ENCODE measurements at regions not wholly inside any gene's neighbourhood (a gene's known extent, or its start where the extent isn't known, plus 50 kb on each side); places are given as distances from the start of the nearest gene placed in this dataset.
A peak's percentile ranks its signal among the peaks of the same experiment; 100 is the strongest.
"Not testable (repeated sequence)": the region's sequence is repeated elsewhere in the genome, so short reads cannot be mapped to it uniquely, and the experiment has no call there.

DNA sequence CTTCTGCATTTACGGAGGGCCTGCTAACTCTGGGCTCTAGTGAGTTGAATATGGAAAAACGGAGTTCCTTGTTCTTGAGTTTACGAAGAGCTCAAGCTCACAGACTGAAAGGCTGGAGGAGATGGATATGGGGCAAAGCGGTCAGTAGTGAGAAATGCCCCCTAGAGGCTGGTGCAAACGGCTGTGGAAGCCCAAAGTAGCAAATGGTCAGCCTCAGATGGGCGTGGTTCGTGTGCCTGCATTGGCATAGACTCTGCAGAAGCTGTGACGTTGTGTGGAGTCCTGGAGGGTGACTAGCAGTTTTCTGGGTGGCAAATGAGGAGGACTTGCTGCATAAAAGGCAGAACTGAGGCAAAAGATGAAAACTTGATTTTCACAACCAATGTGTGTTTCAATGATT lies 93.6 kb upstream of the TWIST2 start:
- Mint-ChIP-seq H3K36me3 (peaks cover 0 to 7% of the 10 kb centered on the region in 2 donors), H3K27me3 (peaks cover 0 to 3% (median under 1%) of the 10 kb centered on the region in 3 donors), H3K4me3 (no peak overlapping the region), H3K27ac (no peak overlapping the region), H3K4me1 (no peaks in the 10 kb centered on the region), H3K9me3 (peaks cover 3 to 18% (median 11%) of the 10 kb centered on the region in 7 donors)
- no peak for ATAC-seq (ENCODE audit: low read depth in 2 of 2)
- DNase-seq: no peak

DNA sequence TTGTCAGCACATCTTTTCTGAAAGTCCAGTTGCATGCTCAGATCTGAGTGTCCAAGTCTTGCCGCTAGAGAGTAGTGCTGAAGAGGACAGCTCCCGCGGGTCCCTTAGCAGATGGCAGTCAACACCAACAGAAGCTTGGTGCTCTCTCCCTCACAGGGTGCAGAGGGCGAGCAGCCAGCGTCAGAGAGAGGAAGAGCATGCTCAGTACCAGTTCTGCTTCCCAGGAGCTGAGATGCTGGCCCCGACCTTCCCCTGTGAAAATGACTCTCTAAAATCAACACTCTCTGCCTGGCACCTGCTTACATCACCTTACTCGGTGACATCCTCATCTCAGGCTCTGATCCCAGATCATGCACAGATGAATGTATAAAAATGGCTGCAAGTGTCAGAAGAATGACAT lies 86.0 kb upstream of the TWIST2 start:
- H3K4me1 Mint-ChIP-seq: no peaks in the 10 kb centered on the region
- H3K4me3 Mint-ChIP-seq: no peak overlapping the region
- H3K36me3 Mint-ChIP-seq: no peaks in the 10 kb centered on the region
- H3K9me3 Mint-ChIP-seq: peaks cover 0 to 8% (median 2%) of the 10 kb centered on the region in 7 donors
- ATAC-seq (ENCODE audit: low read depth in 2 of 2) (no peak), DNase-seq (no peak)
- H3K27me3 Mint-ChIP-seq: peaks cover 11 to 29% (median 18%) of the 10 kb centered on the region in 3 donors
- no peak overlapping the region for H3K27ac Mint-ChIP-seq

GRCh38 chr2:238763471-238763995 lies 84.4 kb upstream of the TWIST2 start:
- Mint-ChIP-seq H3K27me3 (peaks cover 11 to 34% (median 21%) of the 10 kb centered on the region in 3 donors), H3K27ac (no peak overlapping the region), H3K36me3 (no peaks in the 10 kb centered on the region), H3K4me1 (no peaks in the 10 kb centered on the region), H3K9me3 (peaks cover 0 to 12% (median under 1%) of the 10 kb centered on the region in 7 donors), H3K4me3 (no peak overlapping the region)
- ATAC-seq (ENCODE audit: low read depth in 2 of 2) (no peak), DNase-seq (no peak)

- Mint-ChIP-seq H3K9me3 (peaks cover 0 to 4% (median 2%) of the 10 kb centered on the region in 7 donors), H3K36me3 (no peaks in the 10 kb centered on the region), H3K4me3 (no peak overlapping the region), H3K27ac (no peak overlapping the region), H3K4me1 (no peaks in the 10 kb centered on the region), H3K27me3 (peaks cover 18 to 42% (median 27%) of the 10 kb centered on the region in 3 donors)
- DNase-seq (no peak), ATAC-seq (ENCODE audit: low read depth in 2 of 2) (no peak)
These were observed 82.3 kb upstream of the TWIST2 start for GRCh38 chr2:238765590-238765989.

GRCh38 chr2:238771218-238771617 lies 76.7 kb upstream of the TWIST2 start:
- H3K4me3 Mint-ChIP-seq: no peak overlapping the region
- peaks cover 0 to 9% of the 10 kb centered on the region in 2 donors for H3K36me3 Mint-ChIP-seq
- peaks cover 12 to 30% (median 20%) of the 10 kb centered on the region in 3 donors for H3K27me3 Mint-ChIP-seq
- peaks cover 0 to 16% (median 8%) of the 10 kb centered on the region in 7 donors for H3K9me3 Mint-ChIP-seq
- H3K27ac Mint-ChIP-seq: no peak overlapping the region
- ATAC-seq (ENCODE audit: low read depth in 2 of 2): no peak
- peaks cover 4 to 11% (median 9%) of the 10 kb centered on the region in 3 donors for H3K4me1 Mint-ChIP-seq
- no peak for DNase-seq

DNA sequence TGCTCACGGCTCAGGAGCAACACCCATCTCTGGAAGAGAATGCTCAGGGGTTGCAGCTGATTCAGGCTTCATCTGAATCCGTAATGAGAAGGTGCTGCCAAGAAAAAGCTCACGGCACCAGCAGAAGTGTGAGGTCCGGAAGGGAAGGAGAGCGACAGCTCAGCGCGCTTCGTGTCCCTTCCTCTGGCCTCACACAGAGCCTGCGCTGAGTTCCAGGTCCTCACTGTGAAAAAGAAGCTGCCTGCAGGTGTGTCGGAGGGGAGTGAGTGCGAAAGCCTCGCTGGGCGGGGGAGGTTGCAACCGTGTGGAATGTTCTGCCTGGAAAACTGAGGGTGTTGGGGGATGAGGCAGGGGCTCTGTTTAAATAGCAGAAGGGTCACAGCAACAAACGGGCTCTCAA lies 76.2 kb upstream of the TWIST2 start:
- no peak for DNase-seq
- no peak for ATAC-seq (ENCODE audit: low read depth in 2 of 2)
- Mint-ChIP-seq H3K9me3 (peaks cover 0 to 17% (median 10%) of the 10 kb centered on the region in 7 donors), H3K27me3 (peaks cover 12 to 26% (median 16%) of the 10 kb centered on the region in 3 donors), H3K36me3 (peaks cover 0 to 9% of the 10 kb centered on the region in 2 donors), H3K27ac (no peak overlapping the region), H3K4me1 (peaks cover 4 to 11% (median 9%) of the 10 kb centered on the region in 3 donors), H3K4me3 (no peak overlapping the region)

- Mint-ChIP-seq H3K4me3 (no peak overlapping the region), H3K27me3 (peaks cover 11 to 20% (median 12%) of the 10 kb centered on the region in 3 donors), H3K36me3 (peaks cover 0 to 9% of the 10 kb centered on the region in 2 donors), H3K27ac (no peak overlapping the region), H3K9me3 (peaks cover 0 to 19% (median 10%) of the 10 kb centered on the region in 7 donors), H3K4me1 (peaks cover 4 to 11% (median 9%) of the 10 kb centered on the region in 3 donors)
- DNase-seq: no peak
- ATAC-seq (ENCODE audit: low read depth in 2 of 2): no peak
These were observed 75.1 kb upstream of the TWIST2 start for GRCh38 chr2:238772635-238773297.

DNA sequence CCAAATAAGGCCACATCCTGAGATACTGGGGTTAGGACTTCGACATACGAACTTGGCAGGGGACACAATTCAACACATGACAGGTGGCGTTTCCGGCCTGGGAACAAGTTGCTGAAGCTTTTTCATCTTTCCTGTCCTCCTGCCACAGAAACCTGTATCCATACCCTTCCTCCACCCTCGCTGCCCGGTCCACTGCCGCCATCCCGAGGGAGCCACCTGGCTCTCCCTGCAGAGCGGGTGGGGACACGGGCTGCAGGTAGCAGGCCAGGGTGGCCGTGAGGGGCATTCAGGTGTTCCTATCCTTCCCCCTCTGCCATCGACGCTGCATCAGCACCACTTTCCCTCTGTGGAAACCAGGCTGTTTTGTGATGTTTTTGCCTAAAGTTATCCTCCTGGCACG lies 74.4 kb upstream of the TWIST2 start:
- H3K27me3 Mint-ChIP-seq: peaks cover 11 to 19% (median 12%) of the 10 kb centered on the region in 3 donors
- no peak overlapping the region for H3K27ac Mint-ChIP-seq
- peaks cover 4 to 11% (median 9%) of the 10 kb centered on the region in 3 donors for H3K4me1 Mint-ChIP-seq
- no peak for ATAC-seq (ENCODE audit: low read depth in 2 of 2)
- DNase-seq: no peak
- peaks cover 0 to 19% (median 11%) of the 10 kb centered on the region in 7 donors for H3K9me3 Mint-ChIP-seq
- H3K4me3 Mint-ChIP-seq: no peak overlapping the region
- H3K36me3 Mint-ChIP-seq: peaks cover 0 to 9% of the 10 kb centered on the region in 2 donors

GRCh38 chr2:238774071-238774470 lies 73.8 kb upstream of the TWIST2 start:
- peaks cover 8 to 13% (median 11%) of the 10 kb centered on the region in 3 donors for H3K27me3 Mint-ChIP-seq
- H3K36me3 Mint-ChIP-seq: peaks cover 0 to 9% of the 10 kb centered on the region in 2 donors
- peaks cover 0 to 20% (median 11%) of the 10 kb centered on the region in 7 donors for H3K9me3 Mint-ChIP-seq
- H3K27ac Mint-ChIP-seq: peak overlapping the region in 5 of 6 donors; percentile 3 to 91 (median 58)
- peaks cover 4 to 11% (median 9%) of the 10 kb centered on the region in 3 donors for H3K4me1 Mint-ChIP-seq
- no peak for ATAC-seq (ENCODE audit: low read depth in 2 of 2)
- peak overlapping the region in 1 of 8 donors; percentile 44 for H3K4me3 Mint-ChIP-seq
- no peak for DNase-seq

GRCh38 chr2:238774980-238775509 lies 72.8 kb upstream of the TWIST2 start:
- ATAC-seq (ENCODE audit: low read depth in 2 of 2) (no peak), DNase-seq (no peak)
- Mint-ChIP-seq H3K36me3 (peaks cover 0 to 9% of the 10 kb centered on the region in 2 donors), H3K27me3 (peaks cover 0 to 6% (median 4%) of the 10 kb centered on the region in 3 donors), H3K4me1 (peaks cover 4 to 11% (median 9%) of the 10 kb centered on the region in 3 donors), H3K4me3 (peak overlapping the region in 2 of 8 donors; percentile 57 to 63), H3K27ac (peak overlapping the region; percentile 65 to 92 (median 91)), H3K9me3 (peaks cover 0 to 24% (median 11%) of the 10 kb centered on the region in 7 donors)

- DNase-seq (no peak), ATAC-seq (ENCODE audit: low read depth in 2 of 2) (no peak)
- H3K4me1 Mint-ChIP-seq: peaks cover 4 to 11% (median 9%) of the 10 kb centered on the region in 3 donors
- H3K27me3 Mint-ChIP-seq: peaks cover 0 to under 1% (median 0%) of the 10 kb centered on the region in 3 donors
- peak overlapping the region in 5 of 6 donors; percentile 62 to 92 (median 91) for H3K27ac Mint-ChIP-seq
- no peak overlapping the region for H3K4me3 Mint-ChIP-seq
- H3K9me3 Mint-ChIP-seq: peaks cover 0 to 24% (median 11%) of the 10 kb centered on the region in 7 donors
- H3K36me3 Mint-ChIP-seq: peaks cover 0 to 9% of the 10 kb centered on the region in 2 donors
These were observed 72.3 kb upstream of the TWIST2 start for GRCh38 chr2:238775591-238775990.

- H3K9me3 Mint-ChIP-seq: peaks cover 2 to 24% (median 11%) of the 10 kb centered on the region in 7 donors
- H3K27ac Mint-ChIP-seq: peak overlapping the region in 5 of 6 donors; percentile 69 to 92 (median 91)
- ATAC-seq (ENCODE audit: low read depth in 2 of 2): no peak
- H3K4me3 Mint-ChIP-seq: no peak overlapping the region
- peaks cover 4 to 11% (median 9%) of the 10 kb centered on the region in 3 donors for H3K4me1 Mint-ChIP-seq
- no peak for DNase-seq
- no peaks in the 10 kb centered on the region for H3K27me3 Mint-ChIP-seq
- peaks cover 0 to 9% of the 10 kb centered on the region in 2 donors for H3K36me3 Mint-ChIP-seq
These were observed 71.7 kb upstream of the TWIST2 start for GRCh38 chr2:238776003-238776760.

GRCh38 chr2:238776761-238777046 lies 71.2 kb upstream of the TWIST2 start:
- not testable (repeated sequence) for DNase-seq; H3K4me3 Mint-ChIP-seq; H3K27me3 Mint-ChIP-seq; ATAC-seq (ENCODE audit: low read depth in 2 of 2); H3K36me3 Mint-ChIP-seq
- Mint-ChIP-seq H3K27ac (peak overlapping the region in 1 of 6 donors; percentile 30), H3K9me3 (peaks cover 5 to 22% (median 11%) of the 10 kb centered on the region in 7 donors), H3K4me1 (peaks cover 4 to 11% (median 9%) of the 10 kb centered on the region in 3 donors)

Measured in naive B cell (primary cell).